GM12878 (cell line): ENCODE measurements at regions not wholly inside any gene's neighbourhood (a gene's known extent, or its start where the extent isn't known, plus 50 kb on each side); places are given as distances from the start of the nearest gene placed in this dataset.

Experiments
- ATAC-seq: fragments of 200-7000 bp; cut with Tn5 transposase; 3 replicates; pipeline ENCODE4 v1.9.1; 2020; ENCODE audit warnings: mild to moderate bottlenecking, moderate library complexity
- BruUV-seq: library from RNA; stranded (reverse); fragments of 400-500 nt; replicated peaks from 2 replicates; lab custom pipeline; 2021; lab: Mats Ljungman, UMichigan
- CTCF ChIA-PET: fragments of 300-600 bp; sonication (Branson Sonifier 250); formaldehyde crosslinking; extraction: SDS; loops from one replicate; lab custom pipeline; 2021; ENCODE audit warnings: inconsistent platforms; lab: Yijun Ruan, JAX
- POLR2A ChIA-PET: fragments of 350-600 bp; formaldehyde crosslinking; extraction: SDS; loops from one replicate; lab custom pipeline; 2021; ENCODE audit warnings: inconsistent platforms; lab: Charles Lee
- RAD21 ChIA-PET: fragments of 300-600 bp; sonication (Branson Sonifier 250); formaldehyde crosslinking; loops from one replicate; lab custom pipeline; 2023; ENCODE audit warnings: antibody characterized with exemption; ENCODE audit not compliant: unreplicated experiment; lab: Charles Lee
- SMC1A ChIA-PET: fragments of 300-600 bp; sonication (Branson Sonifier 250); formaldehyde crosslinking; loops from one replicate; lab custom pipeline; 2023; ENCODE audit not compliant: unreplicated experiment, uncharacterized antibody; lab: Charles Lee
- DNase-seq: peaks from one replicate; pipeline ENCODE4 v3.0.0-alpha.2; 2011; ENCODE audit warnings: low read depth, low spot score
- FAIRE-seq: peaks from 3 replicates; lab custom pipeline; 2011; peaks lifted over from hg19 to GRCh38; lab: Jason Lieb, UNC
- H2AFZ ChIP-seq: 2 replicates; pipeline ENCODE4 v1.6.0; 2011; ENCODE audit warnings: low read depth, low read length, control low read depth; ENCODE audit not compliant: control insufficient read depth
- H3K27ac ChIP-seq: 2 replicates; pipeline ENCODE4 v1.5.1; 2011; ENCODE audit warnings: control low read depth; ENCODE audit not compliant: control insufficient read depth, insufficient read depth
- H3K27me3 ChIP-seq, 2 experiments: replicated peaks in 1 of 2; 2 replicates each; pipeline versions ENCODE4 v1.6.0 to v1.6.1; 2011; ENCODE audit warnings: low read length in 1 of 2; ENCODE audit not compliant: control insufficient read depth in 2 of 2, insufficient read depth in 2 of 2
- H3K36me3 ChIP-seq, 2 experiments: 2 replicates each; pipeline ENCODE4 v1.5.1; 2011; ENCODE audit warnings: low read length in 1 of 2; ENCODE audit not compliant: control insufficient read depth in 2 of 2, insufficient read depth in 2 of 2
- H3K4me1 ChIP-seq: 2 replicates; pipeline ENCODE4 v1.6.1; 2011; ENCODE audit warnings: mild to moderate bottlenecking, low read length, moderate library complexity, mixed read lengths; ENCODE audit not compliant: control insufficient read depth, insufficient read depth
- H3K4me2 ChIP-seq: 2 replicates; pipeline ENCODE4 v1.6.0; 2011; ENCODE audit warnings: control low read depth; ENCODE audit not compliant: control insufficient read depth, insufficient read depth
- H3K4me3 ChIP-seq: fragments of 200-600 bp; sonication (generic); 2 replicates; pipeline ENCODE4 v1.5.1; 2016
- H3K79me2 ChIP-seq: 2 replicates; pipeline ENCODE4 v1.6.0; 2011; ENCODE audit warnings: low read length; ENCODE audit not compliant: control insufficient read depth, insufficient read depth
- H3K9ac ChIP-seq: 2 replicates; pipeline ENCODE4 v1.8.0; 2011; ENCODE audit warnings: low read length, control low read depth, mixed read lengths; ENCODE audit not compliant: control insufficient read depth, insufficient read depth
- H3K9me3 ChIP-seq: replicated peaks from 3 replicates; pipeline ENCODE4 v1.5.1; 2011; ENCODE audit warnings: mild to moderate bottlenecking, low read length; ENCODE audit not compliant: control insufficient read depth, insufficient read depth
- H4K20me1 ChIP-seq: 2 replicates; pipeline ENCODE4 v1.6.0; 2011; ENCODE audit not compliant: control insufficient read depth, insufficient read depth
- IRF4 ChIP-seq: IDR thresholded peaks from 2 replicates; pipeline ENCODE4 v1.6.1; 2011; ENCODE audit warnings: low read depth, low read length
- MYC ChIP-seq: IDR thresholded peaks from 2 replicates; pipeline ENCODE4 v1.6.1; 2011; ENCODE audit warnings: mild to moderate bottlenecking, low read length, moderate library complexity, inconsistent platforms; ENCODE audit not compliant: insufficient read depth, insufficient replicate concordance, insufficient read length, severe bottlenecking
- NR2C2 ChIP-seq: IDR thresholded peaks from 2 replicates; pipeline ENCODE4 v1.6.1; 2011; ENCODE audit warnings: borderline replicate concordance, low read depth; ENCODE audit not compliant: control insufficient read depth, insufficient read length
- PML ChIP-seq: IDR thresholded peaks from 2 replicates; pipeline ENCODE4 v1.6.1; 2012; ENCODE audit warnings: low read length, inconsistent platforms
- RAD21 ChIP-seq: IDR thresholded peaks from 2 replicates; pipeline ENCODE4 v1.6.1; 2011; ENCODE audit warnings: mild to moderate bottlenecking, low read depth, low read length, moderate library complexity; ENCODE audit not compliant: insufficient read depth
- RCOR1 ChIP-seq: conservative IDR thresholded peaks from 2 replicates; pipeline ENCODE4 v1.6.1; 2012; ENCODE audit warnings: low read depth, low read length, improper control_type of control experiment
- TAF1 ChIP-seq: IDR thresholded peaks from 2 replicates; pipeline ENCODE4 v1.6.1; 2011; ENCODE audit warnings: mild to moderate bottlenecking, low read depth, low read length, borderline replicate concordance
- WGBS: methylation state at CpG from one replicate; pipeline ENCODE4 v1.1.6; 2016; ENCODE audit warnings: low lambda C conversion rate; ENCODE audit not compliant: insufficient replicate concordance, insufficient coverage; ENCODE audit errors: missing lambda C conversion rate; 5-methylcytosine and 5-hydroxymethylcytosine counted together
- in situ Hi-C: fragments of 300-500 bp; cut with MboI; formaldehyde crosslinking; loops from 9 replicates; pipeline ENCODE4 v1.14.3; 2018; ENCODE audit warnings: mixed read lengths
- intact Hi-C: fragments of 100-400 bp; cut with micrococcal nuclease; formaldehyde crosslinking; loops from one replicate; pipeline ENCODE4 v1.14.2; 2022; ENCODE audit not compliant: unreplicated experiment
- TF ChIP-seq, protein P1 (sequence below): IDR thresholded peaks from 2 replicates; pipeline ENCODE4 v1.6.1; 2012; ENCODE audit warnings: low read depth, low read length, improper control_type of control experiment
- TF ChIP-seq, protein P2 (sequence below): fragments of 450-650 bp; IDR thresholded peaks from 2 replicates; pipeline ENCODE4 v1.6.1; 2017; ENCODE audit warnings: mild to moderate bottlenecking, moderate library complexity
- TF ChIP-seq, protein P3 (sequence below): IDR thresholded peaks from 2 replicates; pipeline ENCODE4 v1.6.1; 2012; ENCODE audit warnings: mild to moderate bottlenecking, low read depth, low read length

DNA sequence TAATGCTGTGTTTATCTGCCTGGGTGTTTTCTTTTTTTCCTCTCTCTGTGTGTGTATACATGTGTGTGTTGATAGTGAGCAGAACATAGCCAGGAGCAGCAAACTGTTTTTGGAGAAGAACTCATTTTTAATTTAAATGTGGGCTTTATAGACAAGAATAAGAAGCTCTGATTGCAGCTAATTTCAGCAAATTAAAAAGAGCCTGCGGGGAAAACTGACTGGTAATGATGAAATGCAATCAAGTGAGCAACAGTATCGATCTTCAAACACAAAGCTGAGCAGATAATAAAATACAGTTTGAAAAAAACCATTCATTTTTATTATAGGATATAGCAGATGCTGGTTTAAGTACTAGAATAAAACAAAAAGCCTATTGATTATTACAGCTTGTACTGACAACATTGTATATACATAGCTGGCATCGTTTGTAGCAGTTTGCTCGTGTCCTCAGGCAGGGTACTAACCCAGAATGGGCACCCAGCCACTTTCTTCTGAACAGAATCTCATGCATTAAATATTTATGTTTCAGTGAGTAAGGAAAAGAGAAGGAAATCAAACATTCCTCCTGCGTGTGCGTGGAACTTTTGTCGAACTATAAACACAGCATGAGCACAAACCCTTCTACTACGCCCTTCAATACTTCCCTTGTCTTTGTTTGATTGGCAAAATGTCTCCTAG, 73.5 kb upstream of the ZFP42 start:
- ChIA-PET POLR2A (no interaction called here), CTCF (no interaction called here), SMC1A (no interaction called here), RAD21 (no interaction called here)
- H3K4me3 ChIP-seq, result no peak overlapping the region
- no peak overlapping the region for H3K9ac ChIP-seq
- no peaks in the 10 kb centered on the region for H4K20me1 ChIP-seq
- ATAC-seq, result no peak
- H3K9me3 ChIP-seq, result no peaks in the 10 kb centered on the region
- no peak overlapping the region for H3K4me2 ChIP-seq
- no peak for FAIRE-seq
- no peaks in the 10 kb centered on the region for H3K79me2 ChIP-seq
- no peak for DNase-seq
- TF ChIP-seq, protein P1, sequence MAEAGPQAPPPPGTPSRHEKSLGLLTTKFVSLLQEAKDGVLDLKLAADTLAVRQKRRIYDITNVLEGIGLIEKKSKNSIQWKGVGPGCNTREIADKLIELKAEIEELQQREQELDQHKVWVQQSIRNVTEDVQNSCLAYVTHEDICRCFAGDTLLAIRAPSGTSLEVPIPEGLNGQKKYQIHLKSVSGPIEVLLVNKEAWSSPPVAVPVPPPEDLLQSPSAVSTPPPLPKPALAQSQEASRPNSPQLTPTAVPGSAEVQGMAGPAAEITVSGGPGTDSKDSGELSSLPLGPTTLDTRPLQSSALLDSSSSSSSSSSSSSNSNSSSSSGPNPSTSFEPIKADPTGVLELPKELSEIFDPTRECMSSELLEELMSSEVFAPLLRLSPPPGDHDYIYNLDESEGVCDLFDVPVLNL, result no peak
- TF ChIP-seq TAF1 (no peak), RAD21 (no peak), RCOR1 (no peak), PML (no peak), MYC (no peak), IRF4 (no peak), NR2C2 (no peak)
- TF ChIP-seq, protein P2, sequence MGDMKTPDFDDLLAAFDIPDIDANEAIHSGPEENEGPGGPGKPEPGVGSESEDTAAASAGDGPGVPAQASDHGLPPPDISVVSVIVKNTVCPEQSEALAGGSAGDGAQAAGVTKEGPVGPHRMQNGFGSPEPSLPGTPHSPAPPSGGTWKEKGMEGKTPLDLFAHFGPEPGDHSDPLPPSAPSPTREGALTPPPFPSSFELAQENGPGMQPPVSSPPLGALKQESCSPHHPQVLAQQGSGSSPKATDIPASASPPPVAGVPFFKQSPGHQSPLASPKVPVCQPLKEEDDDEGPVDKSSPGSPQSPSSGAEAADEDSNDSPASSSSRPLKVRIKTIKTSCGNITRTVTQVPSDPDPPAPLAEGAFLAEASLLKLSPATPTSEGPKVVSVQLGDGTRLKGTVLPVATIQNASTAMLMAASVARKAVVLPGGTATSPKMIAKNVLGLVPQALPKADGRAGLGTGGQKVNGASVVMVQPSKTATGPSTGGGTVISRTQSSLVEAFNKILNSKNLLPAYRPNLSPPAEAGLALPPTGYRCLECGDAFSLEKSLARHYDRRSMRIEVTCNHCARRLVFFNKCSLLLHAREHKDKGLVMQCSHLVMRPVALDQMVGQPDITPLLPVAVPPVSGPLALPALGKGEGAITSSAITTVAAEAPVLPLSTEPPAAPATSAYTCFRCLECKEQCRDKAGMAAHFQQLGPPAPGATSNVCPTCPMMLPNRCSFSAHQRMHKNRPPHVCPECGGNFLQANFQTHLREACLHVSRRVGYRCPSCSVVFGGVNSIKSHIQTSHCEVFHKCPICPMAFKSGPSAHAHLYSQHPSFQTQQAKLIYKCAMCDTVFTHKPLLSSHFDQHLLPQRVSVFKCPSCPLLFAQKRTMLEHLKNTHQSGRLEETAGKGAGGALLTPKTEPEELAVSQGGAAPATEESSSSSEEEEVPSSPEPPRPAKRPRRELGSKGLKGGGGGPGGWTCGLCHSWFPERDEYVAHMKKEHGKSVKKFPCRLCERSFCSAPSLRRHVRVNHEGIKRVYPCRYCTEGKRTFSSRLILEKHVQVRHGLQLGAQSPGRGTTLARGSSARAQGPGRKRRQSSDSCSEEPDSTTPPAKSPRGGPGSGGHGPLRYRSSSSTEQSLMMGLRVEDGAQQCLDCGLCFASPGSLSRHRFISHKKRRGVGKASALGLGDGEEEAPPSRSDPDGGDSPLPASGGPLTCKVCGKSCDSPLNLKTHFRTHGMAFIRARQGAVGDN, result no peak
- TF ChIP-seq, protein P3, sequence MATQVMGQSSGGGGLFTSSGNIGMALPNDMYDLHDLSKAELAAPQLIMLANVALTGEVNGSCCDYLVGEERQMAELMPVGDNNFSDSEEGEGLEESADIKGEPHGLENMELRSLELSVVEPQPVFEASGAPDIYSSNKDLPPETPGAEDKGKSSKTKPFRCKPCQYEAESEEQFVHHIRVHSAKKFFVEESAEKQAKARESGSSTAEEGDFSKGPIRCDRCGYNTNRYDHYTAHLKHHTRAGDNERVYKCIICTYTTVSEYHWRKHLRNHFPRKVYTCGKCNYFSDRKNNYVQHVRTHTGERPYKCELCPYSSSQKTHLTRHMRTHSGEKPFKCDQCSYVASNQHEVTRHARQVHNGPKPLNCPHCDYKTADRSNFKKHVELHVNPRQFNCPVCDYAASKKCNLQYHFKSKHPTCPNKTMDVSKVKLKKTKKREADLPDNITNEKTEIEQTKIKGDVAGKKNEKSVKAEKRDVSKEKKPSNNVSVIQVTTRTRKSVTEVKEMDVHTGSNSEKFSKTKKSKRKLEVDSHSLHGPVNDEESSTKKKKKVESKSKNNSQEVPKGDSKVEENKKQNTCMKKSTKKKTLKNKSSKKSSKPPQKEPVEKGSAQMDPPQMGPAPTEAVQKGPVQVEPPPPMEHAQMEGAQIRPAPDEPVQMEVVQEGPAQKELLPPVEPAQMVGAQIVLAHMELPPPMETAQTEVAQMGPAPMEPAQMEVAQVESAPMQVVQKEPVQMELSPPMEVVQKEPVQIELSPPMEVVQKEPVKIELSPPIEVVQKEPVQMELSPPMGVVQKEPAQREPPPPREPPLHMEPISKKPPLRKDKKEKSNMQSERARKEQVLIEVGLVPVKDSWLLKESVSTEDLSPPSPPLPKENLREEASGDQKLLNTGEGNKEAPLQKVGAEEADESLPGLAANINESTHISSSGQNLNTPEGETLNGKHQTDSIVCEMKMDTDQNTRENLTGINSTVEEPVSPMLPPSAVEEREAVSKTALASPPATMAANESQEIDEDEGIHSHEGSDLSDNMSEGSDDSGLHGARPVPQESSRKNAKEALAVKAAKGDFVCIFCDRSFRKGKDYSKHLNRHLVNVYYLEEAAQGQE, result no peak
- BruUV-seq, result no TSS peak
- no peaks in the 10 kb centered on the region for H3K4me1 ChIP-seq
- no peaks in the 10 kb centered on the region for H3K36me3 ChIP-seq
- intact Hi-C loops, result no loop called here
- H3K27ac ChIP-seq, result no peak overlapping the region
- WGBS, result 13% methylated on average over 8 of the region's 8 CpGs
- in situ Hi-C loops, result no loop called here
- no peak overlapping the region for H2AFZ ChIP-seq
- no peaks in the 10 kb centered on the region for H3K27me3 ChIP-seq
